DOHH2 (cell line): ENCODE measurements at regions not wholly inside any gene's neighbourhood (a gene's known extent, or its start where the extent isn't known, plus 50 kb on each side); places are given as distances from the start of the nearest gene placed in this dataset.

Source experiments
- H3F3A ChIP-seq: fragments of 200-600 bp; sonication (generic), shearing (Covaris generic); 2 replicates; pipeline ENCODE4 v1.6.0; 2016; ENCODE audit warnings: antibody characterized with exemption, mild to moderate bottlenecking; ENCODE audit not compliant: control insufficient read depth, insufficient read depth
- H3K27ac ChIP-seq: fragments of 200-600 bp; sonication (generic); 2 replicates; pipeline ENCODE4 v1.5.1; 2014; ENCODE audit warnings: low read depth, mild to moderate bottlenecking, low read length, moderate library complexity
- H3K27me3 ChIP-seq: fragments of 200-600 bp; sonication (generic); 2 replicates; pipeline ENCODE4 v1.6.1; 2014; ENCODE audit warnings: mild to moderate bottlenecking, low read length, mixed read lengths; ENCODE audit not compliant: control insufficient read depth
- H3K36me3 ChIP-seq: fragments of 200-600 bp; sonication (generic); 2 replicates; pipeline ENCODE4 v1.6.1; 2014; ENCODE audit warnings: mild to moderate bottlenecking, low read length, moderate library complexity, mixed read lengths; ENCODE audit not compliant: control insufficient read depth
- H3K4me1 ChIP-seq: fragments of 200-600 bp; sonication (generic); 2 replicates; pipeline ENCODE4 v1.6.1; 2014; ENCODE audit warnings: mild to moderate bottlenecking, low read length, mixed read lengths; ENCODE audit not compliant: control insufficient read depth
- H3K4me2 ChIP-seq: fragments of 200-600 bp; sonication (generic); 2 replicates; pipeline ENCODE4 v1.6.0; 2014; ENCODE audit warnings: mild to moderate bottlenecking, low read length, moderate library complexity
- H3K4me3 ChIP-seq: fragments of 200-600 bp; sonication (generic); 2 replicates; pipeline ENCODE4 v1.5.1; 2014; ENCODE audit warnings: mild to moderate bottlenecking, low read length, mixed read lengths
- H3K79me2 ChIP-seq: fragments of 200-600 bp; sonication (generic); 2 replicates; pipeline ENCODE4 v1.6.1; 2014; ENCODE audit warnings: mild to moderate bottlenecking, low read length, mixed read lengths; ENCODE audit not compliant: control insufficient read depth
- H3K9me2 ChIP-seq: fragments of 200-600 bp; sonication (generic); replicated peaks from 2 replicates; pipeline ENCODE4 v1.6.1; 2014; ENCODE audit warnings: mild to moderate bottlenecking, low read length, mixed read lengths; ENCODE audit not compliant: control insufficient read depth
- H3K9me3 ChIP-seq: fragments of 200-600 bp; sonication (generic); 2 replicates; pipeline ENCODE4 v1.6.1; 2014; ENCODE audit warnings: antibody characterized with exemption, low read length, mixed read lengths; ENCODE audit not compliant: control insufficient read depth, insufficient read depth
- H4K20me1 ChIP-seq: fragments of 200-600 bp; sonication (generic); 2 replicates; pipeline ENCODE4 v1.6.0; 2014; ENCODE audit warnings: low read depth, mild to moderate bottlenecking, antibody characterized with exemption, low read length, moderate library complexity; ENCODE audit not compliant: control insufficient read depth, insufficient read depth
- EZH2phosphoT487 ChIP-seq: fragments of 200-600 bp; sonication (generic); IDR thresholded peaks from 2 replicates; pipeline ENCODE4 v1.6.1; 2017; ENCODE audit warnings: borderline replicate concordance, mild to moderate bottlenecking, antibody characterized with exemption, low read length, moderate library complexity, mixed read lengths
- TF ChIP-seq, protein P1 (sequence below): fragments of 200-600 bp; sonication (generic); IDR thresholded peaks from one replicate; pipeline ENCODE4 v1.5.1; 2014; ENCODE audit warnings: antibody characterized with exemption, mild to moderate bottlenecking, low read depth, low read length; ENCODE audit not compliant: poor library complexity, severe bottlenecking

DNA sequence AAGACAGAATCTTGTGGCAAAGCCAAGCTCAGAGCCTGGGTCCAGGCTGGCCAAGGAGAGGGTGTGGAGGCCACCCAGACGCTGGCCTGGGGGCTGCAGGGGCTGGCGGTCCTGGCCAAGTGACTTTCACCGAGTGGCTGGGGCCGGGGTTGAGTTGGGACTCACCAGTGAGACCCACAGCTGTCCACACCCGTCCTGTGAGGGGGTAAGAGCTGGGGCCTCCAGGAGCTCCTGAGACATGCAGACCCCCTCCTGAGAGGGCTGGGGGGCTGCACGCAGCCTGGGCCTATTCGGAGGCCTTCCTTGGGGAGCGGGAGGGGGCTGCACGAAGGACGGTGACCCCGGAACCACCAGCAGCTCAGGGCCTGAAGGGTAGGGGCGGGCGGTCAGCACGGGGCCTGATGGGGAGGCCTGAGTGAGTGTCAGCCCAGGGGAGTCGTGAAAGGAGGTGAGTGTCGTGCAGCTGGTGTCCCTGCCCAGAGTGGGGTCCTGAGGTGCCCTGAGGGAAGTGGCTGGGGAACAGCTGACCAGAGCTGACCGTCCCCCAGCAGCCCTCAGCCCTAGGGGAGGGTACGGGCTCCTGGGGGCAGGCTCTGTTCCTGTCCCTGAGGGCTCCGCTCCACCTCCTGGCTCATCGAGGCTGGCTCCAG, 100.9 kb downstream of the FOXL3 start:
- H3F3A ChIP-seq: no peaks in the 10 kb centered on the region
- peaks cover 58% of the 10 kb centered on the region; the same call in 1 of the 2 replicates for H3K9me3 ChIP-seq
- H3K4me1 ChIP-seq: no peaks in the 10 kb centered on the region
- H3K4me3 ChIP-seq: no peak overlapping the region
- no peaks in the 10 kb centered on the region for H3K9me2 ChIP-seq
- TF ChIP-seq, protein P1, sequence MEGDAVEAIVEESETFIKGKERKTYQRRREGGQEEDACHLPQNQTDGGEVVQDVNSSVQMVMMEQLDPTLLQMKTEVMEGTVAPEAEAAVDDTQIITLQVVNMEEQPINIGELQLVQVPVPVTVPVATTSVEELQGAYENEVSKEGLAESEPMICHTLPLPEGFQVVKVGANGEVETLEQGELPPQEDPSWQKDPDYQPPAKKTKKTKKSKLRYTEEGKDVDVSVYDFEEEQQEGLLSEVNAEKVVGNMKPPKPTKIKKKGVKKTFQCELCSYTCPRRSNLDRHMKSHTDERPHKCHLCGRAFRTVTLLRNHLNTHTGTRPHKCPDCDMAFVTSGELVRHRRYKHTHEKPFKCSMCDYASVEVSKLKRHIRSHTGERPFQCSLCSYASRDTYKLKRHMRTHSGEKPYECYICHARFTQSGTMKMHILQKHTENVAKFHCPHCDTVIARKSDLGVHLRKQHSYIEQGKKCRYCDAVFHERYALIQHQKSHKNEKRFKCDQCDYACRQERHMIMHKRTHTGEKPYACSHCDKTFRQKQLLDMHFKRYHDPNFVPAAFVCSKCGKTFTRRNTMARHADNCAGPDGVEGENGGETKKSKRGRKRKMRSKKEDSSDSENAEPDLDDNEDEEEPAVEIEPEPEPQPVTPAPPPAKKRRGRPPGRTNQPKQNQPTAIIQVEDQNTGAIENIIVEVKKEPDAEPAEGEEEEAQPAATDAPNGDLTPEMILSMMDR: no peak
- no peak for TF ChIP-seq EZH2phosphoT487
- H3K27ac ChIP-seq: no peak overlapping the region
- H4K20me1 ChIP-seq: no peaks in the 10 kb centered on the region
- no peaks in the 10 kb centered on the region for H3K27me3 ChIP-seq
- H3K4me2 ChIP-seq: no peak overlapping the region
- no peaks in the 10 kb centered on the region for H3K36me3 ChIP-seq
- no peaks in the 10 kb centered on the region for H3K79me2 ChIP-seq

GRCh38 chr7:391411-391951, 101.5 kb downstream of the FOXL3 start:
- TF ChIP-seq, protein P1: no peak
- Histone ChIP-seq H3K79me2 (no peaks in the 10 kb centered on the region), H3F3A (no peaks in the 10 kb centered on the region), H3K9me3 (peaks cover 58% of the 10 kb centered on the region; the same call in 1 of the 2 replicates), H3K4me2 (no peak overlapping the region), H3K4me1 (no peaks in the 10 kb centered on the region), H3K27me3 (no peaks in the 10 kb centered on the region), H3K4me3 (no peak overlapping the region), H3K36me3 (no peaks in the 10 kb centered on the region), H3K9me2 (no peaks in the 10 kb centered on the region), H4K20me1 (no peaks in the 10 kb centered on the region), H3K27ac (no peak overlapping the region)

DNA sequence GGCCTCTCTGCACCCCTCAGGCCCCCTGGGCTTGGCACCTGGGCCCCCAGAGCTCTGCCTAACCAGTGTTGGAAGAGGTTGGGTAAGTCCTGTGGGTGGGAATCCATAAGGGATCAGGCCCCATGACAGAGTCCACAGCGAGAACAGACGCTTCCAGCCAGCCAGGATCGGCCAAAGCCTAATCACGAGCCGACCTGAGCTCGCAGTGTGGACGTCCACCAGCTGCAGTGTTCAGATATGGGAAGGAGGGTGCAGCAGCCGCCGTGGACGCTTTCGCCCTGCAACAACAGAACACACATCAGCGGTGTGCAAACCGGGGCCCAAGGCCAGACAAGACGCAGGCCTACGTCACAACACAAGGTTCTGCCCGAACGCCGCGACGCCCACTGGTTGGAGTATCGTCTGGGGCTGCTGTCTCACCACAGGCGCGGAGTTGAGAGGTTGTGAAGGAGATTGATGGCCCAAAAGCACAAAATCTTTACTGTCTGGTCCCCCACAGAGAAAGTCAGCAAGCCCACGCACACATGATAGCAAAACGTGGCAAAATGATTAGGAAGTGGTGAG, 102.1 kb downstream of the FOXL3 start:
- Histone ChIP-seq H3K4me2 (no peak overlapping the region), H3K36me3 (no peaks in the 10 kb centered on the region), H4K20me1 (no peaks in the 10 kb centered on the region), H3K9me3 (peaks cover 62% of the 10 kb centered on the region; the same call in 1 of the 2 replicates), H3K4me3 (no peak overlapping the region), H3K27ac (no peak overlapping the region), H3K79me2 (no peaks in the 10 kb centered on the region), H3F3A (no peaks in the 10 kb centered on the region), H3K4me1 (no peaks in the 10 kb centered on the region), H3K9me2 (no peaks in the 10 kb centered on the region), H3K27me3 (no peaks in the 10 kb centered on the region)
- TF ChIP-seq EZH2phosphoT487: no peak
- TF ChIP-seq, protein P1: no peak
